Kidney (tissue), 13 donors: ENCODE measurements at regions not wholly inside any gene's neighbourhood (a gene's known extent, or its start where the extent isn't known, plus 50 kb on each side); places are given as distances from the start of the nearest gene placed in this dataset.
"Not testable (repeated sequence)": the region's sequence is repeated elsewhere in the genome, so short reads cannot be mapped to it uniquely, and the experiment has no call there.

Experiments used
- DNase-seq, 5 donors: peaks; one replicate each; pipeline ENCODE4 v3.0.0-alpha.2; 2013 to 2020
- FAIRE-seq: peaks from 2 replicates; lab custom pipeline; 2012; peaks lifted over from hg19 to GRCh38; lab: Jason Lieb, UNC
- H3K27ac ChIP-seq, 2 donors: one replicate each; pipeline ENCODE4 v1.7.0; 2013; ENCODE audit warnings: low read depth in 2 of 2, low read length in 2 of 2, inconsistent platforms in 1 of 2
- H3K27me3 ChIP-seq: one replicate; pipeline ENCODE4 v1.7.1; 2013; ENCODE audit warnings: low read length, inconsistent platforms; ENCODE audit not compliant: control insufficient read depth, insufficient read depth
- H3K36me3 ChIP-seq, 3 donors: one replicate each; pipeline versions ENCODE4 v1.7.0 to v1.7.1; 2013; ENCODE audit warnings: low read length in 3 of 3, control low read depth in 1 of 3, inconsistent platforms in 1 of 3; ENCODE audit not compliant: insufficient read depth in 3 of 3, control insufficient read depth in 2 of 3
- H3K4me1 ChIP-seq, 3 donors: one replicate each; pipeline versions ENCODE4 v1.7.0 to v1.7.1; 2013; ENCODE audit warnings: low read length in 3 of 3, inconsistent platforms in 1 of 3, low read depth in 1 of 3; ENCODE audit not compliant: control insufficient read depth in 2 of 3, insufficient read depth in 2 of 3
- H3K4me3 ChIP-seq, 3 donors: one replicate each; pipeline versions ENCODE4 v1.7.0 to v1.8.1; 2013; ENCODE audit warnings: low read length in 3 of 3, control low read depth in 1 of 3, inconsistent platforms in 1 of 3
- H3K9ac ChIP-seq, 3 donors: one replicate each; pipeline versions ENCODE4 v1.7.0 to v1.7.1; 2013; ENCODE audit warnings: low read length in 3 of 3, control low read depth in 1 of 3, inconsistent platforms in 1 of 3
- H3K9me3 ChIP-seq, 3 donors: one replicate each; pipeline versions ENCODE4 v1.7.0 to v1.7.1; 2013; ENCODE audit warnings: low read length in 3 of 3, control low read depth in 1 of 3, inconsistent platforms in 1 of 3; ENCODE audit not compliant: control insufficient read depth in 2 of 3, insufficient read depth in 1 of 3
- CTCF ChIP-seq: IDR thresholded peaks from 3 replicates; pipeline ENCODE4 v1.5.1; 2012; ENCODE audit warnings: mild to moderate bottlenecking, moderate library complexity, borderline replicate concordance; ENCODE audit not compliant: insufficient read depth; ENCODE audit errors: extremely low read depth
- intact Hi-C: fragments of 100-400 bp; cut with DNase I; formaldehyde crosslinking; loops from one replicate; pipeline ENCODE4 v1.11.1; 2022
- donor health status: control.
- donor health status: control.
- donor health status: control.
- donor health status: control.
- donor health status: control.
- donor health status: DM: yes; HTN: yes; CAD: no.
- donor health status: Normal renal cell carcinoma (clear cell type).

DNA sequence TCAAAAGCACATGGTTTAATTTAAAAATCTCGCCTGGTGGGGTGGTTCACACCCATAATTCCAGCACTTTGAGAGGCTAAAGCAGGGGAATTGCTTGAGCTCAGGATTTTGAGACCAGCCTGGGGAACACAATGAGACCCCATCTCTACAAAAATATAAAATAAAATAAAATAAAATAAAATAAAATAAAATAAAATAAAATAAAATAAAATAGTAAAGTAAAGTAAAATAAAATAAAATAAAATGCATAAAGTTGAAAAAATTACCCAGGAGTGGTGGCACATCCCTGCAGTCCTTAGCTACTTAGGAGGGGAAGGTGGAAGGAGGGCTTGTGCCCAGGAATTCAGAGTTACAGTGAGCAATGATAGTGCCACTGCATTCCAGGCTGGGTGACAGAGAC, 88.7 kb upstream of the MS4A8 start:
- Histone ChIP-seq H3K9ac (no peak overlapping the region), H3K27me3 (no peaks in the 10 kb centered on the region), H3K36me3 (no peaks in the 10 kb centered on the region), H3K4me1 (no peaks in the 10 kb centered on the region), H3K4me3 (no peak overlapping the region), H3K9me3 (no peaks in the 10 kb centered on the region), H3K27ac (no peak overlapping the region)
- no peak for FAIRE-seq
- intact Hi-C loops, result no loop called here
- TF ChIP-seq CTCF, result no peak
- DNase-seq, result no peak

GRCh38 chr11:60615497-60615896, 83.9 kb upstream of the MS4A8 start:
- H3K36me3 ChIP-seq, result no peaks in the 10 kb centered on the region
- no peak overlapping the region for H3K27ac ChIP-seq
- no peak overlapping the region for H3K9ac ChIP-seq
- intact Hi-C loops, result no loop called here
- H3K9me3 ChIP-seq, result no peaks in the 10 kb centered on the region
- TF ChIP-seq CTCF, result no peak
- H3K4me3 ChIP-seq, result no peak overlapping the region
- H3K27me3 ChIP-seq, result no peaks in the 10 kb centered on the region
- DNase-seq (no peak), FAIRE-seq (no peak)
- H3K4me1 ChIP-seq, result no peaks in the 10 kb centered on the region

- H3K9ac ChIP-seq, FAIRE-seq, DNase-seq, H3K4me3 ChIP-seq, H3K36me3 ChIP-seq, intact Hi-C loops, H3K4me1 ChIP-seq, H3K27me3 ChIP-seq, H3K27ac ChIP-seq, H3K9me3 ChIP-seq: not testable (repeated sequence)
These were observed 77.5 kb upstream of the MS4A8 start for GRCh38 chr11:60621940-60622339.

- H3K4me3 ChIP-seq, DNase-seq, FAIRE-seq: not testable (repeated sequence)
These were observed 76.6 kb upstream of the MS4A8 start for GRCh38 chr11:60622776-60623175.

GRCh38 chr11:60625262-60625661, 74.2 kb upstream of the MS4A8 start:
- no peaks in the 10 kb centered on the region for H3K9me3 ChIP-seq
- no peaks in the 10 kb centered on the region for H3K4me1 ChIP-seq
- DNase-seq (peak in 1 of 5 donors; percentile 1), FAIRE-seq (no peak)
- intact Hi-C loops, result no loop called here
- H3K27me3 ChIP-seq, result no peaks in the 10 kb centered on the region
- H3K4me3 ChIP-seq, result no peak overlapping the region
- no peak overlapping the region for H3K27ac ChIP-seq
- peak; percentile 12 for TF ChIP-seq CTCF
- no peaks in the 10 kb centered on the region for H3K36me3 ChIP-seq
- H3K9ac ChIP-seq, result no peak overlapping the region

More at GRCh38 chr11:60622776-60623175, 76.6 kb upstream of the MS4A8 start:
- H3K4me1 ChIP-seq, H3K27ac ChIP-seq, intact Hi-C loops, H3K27me3 ChIP-seq, H3K9me3 ChIP-seq, H3K36me3 ChIP-seq, H3K9ac ChIP-seq: not testable (repeated sequence)
